Neural progenitor cell (in vitro differentiated cells): ENCODE measurements at regions not wholly inside any gene's neighbourhood (a gene's known extent, or its start where the extent isn't known, plus 50 kb on each side); places are given as distances from the start of the nearest gene placed in this dataset.

Source experiments
- EZH2 ChIP-seq: fragments of 200-600 bp; sonication (generic); IDR thresholded peaks from 2 replicates; pipeline ENCODE4 v1.6.1; 2017; ENCODE audit warnings: antibody characterized with exemption, mild to moderate bottlenecking, moderate library complexity
- TF ChIP-seq, protein P1 (sequence below): fragments of 200-600 bp; sonication (generic); IDR thresholded peaks from 2 replicates; pipeline ENCODE4 v1.5.1; 2017; ENCODE audit warnings: antibody characterized with exemption, mild to moderate bottlenecking

DNA sequence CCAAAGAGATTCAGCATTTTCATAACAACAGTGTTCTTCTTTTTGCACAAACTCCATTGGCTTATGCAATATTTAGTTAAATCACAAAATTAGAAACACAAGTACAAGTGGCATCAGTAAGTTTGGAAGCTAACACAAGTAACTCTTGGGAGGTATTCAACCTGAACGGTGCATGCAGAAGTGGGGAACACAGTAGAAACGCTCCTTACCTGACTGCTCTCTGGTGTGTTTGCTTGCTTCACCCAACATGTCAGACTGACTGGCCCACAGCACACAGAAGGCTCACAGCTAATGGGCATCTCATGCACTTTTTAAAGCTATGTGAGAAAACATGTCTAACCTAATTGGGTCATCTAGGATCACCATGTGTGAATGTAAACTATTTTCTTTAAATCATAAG lies 133.6 kb downstream of the MAGEB17 start:
- TF ChIP-seq EZH2 = no peak
- TF ChIP-seq, protein P1, sequence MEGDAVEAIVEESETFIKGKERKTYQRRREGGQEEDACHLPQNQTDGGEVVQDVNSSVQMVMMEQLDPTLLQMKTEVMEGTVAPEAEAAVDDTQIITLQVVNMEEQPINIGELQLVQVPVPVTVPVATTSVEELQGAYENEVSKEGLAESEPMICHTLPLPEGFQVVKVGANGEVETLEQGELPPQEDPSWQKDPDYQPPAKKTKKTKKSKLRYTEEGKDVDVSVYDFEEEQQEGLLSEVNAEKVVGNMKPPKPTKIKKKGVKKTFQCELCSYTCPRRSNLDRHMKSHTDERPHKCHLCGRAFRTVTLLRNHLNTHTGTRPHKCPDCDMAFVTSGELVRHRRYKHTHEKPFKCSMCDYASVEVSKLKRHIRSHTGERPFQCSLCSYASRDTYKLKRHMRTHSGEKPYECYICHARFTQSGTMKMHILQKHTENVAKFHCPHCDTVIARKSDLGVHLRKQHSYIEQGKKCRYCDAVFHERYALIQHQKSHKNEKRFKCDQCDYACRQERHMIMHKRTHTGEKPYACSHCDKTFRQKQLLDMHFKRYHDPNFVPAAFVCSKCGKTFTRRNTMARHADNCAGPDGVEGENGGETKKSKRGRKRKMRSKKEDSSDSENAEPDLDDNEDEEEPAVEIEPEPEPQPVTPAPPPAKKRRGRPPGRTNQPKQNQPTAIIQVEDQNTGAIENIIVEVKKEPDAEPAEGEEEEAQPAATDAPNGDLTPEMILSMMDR = no peak
